ENCODE measurements at regions not wholly inside any gene's neighbourhood (a gene's known extent, or its start where the extent isn't known, plus 50 kb on each side); places are given as distances from the start of the nearest gene placed in this dataset.

DNA sequence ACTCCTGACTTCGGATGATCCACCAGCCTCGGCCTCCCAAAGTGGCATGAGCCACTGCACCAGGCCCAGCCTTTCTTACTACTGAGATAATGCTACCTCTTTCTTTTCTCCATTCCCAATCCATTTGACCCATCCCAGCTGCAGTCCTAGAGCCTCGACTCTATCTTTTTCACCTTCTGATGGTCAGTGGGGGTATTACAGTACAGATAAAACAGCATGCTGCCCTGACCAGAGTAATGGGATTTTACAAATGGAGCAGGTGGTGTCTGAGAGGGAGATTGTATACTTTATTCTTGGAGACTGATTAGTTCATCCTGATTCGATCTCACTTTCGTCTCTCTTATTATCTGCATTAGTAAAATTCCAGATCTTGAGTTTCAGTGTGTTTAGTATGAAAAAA lies 238.6 kb upstream of the TNP1 start:
- H3K27me3 Mint-ChIP-seq, result peaks cover 21% of the 10 kb centered on the region
- no peaks in the 10 kb centered on the region for H3K9me3 ChIP-seq (ENCODE audit: control insufficient read depth, low read length, poor library complexity, severe bottlenecking)
- H3K36me3 Mint-ChIP-seq (ENCODE audit: low read depth), result no peaks in the 10 kb centered on the region
- DNase-seq (no peak), ATAC-seq (no peak)
- no peak overlapping the region for H3K4me3 Mint-ChIP-seq
- H3K4me1 Mint-ChIP-seq, result no peaks in the 10 kb centered on the region
- no peak overlapping the region for H3K27ac Mint-ChIP-seq

DNA sequence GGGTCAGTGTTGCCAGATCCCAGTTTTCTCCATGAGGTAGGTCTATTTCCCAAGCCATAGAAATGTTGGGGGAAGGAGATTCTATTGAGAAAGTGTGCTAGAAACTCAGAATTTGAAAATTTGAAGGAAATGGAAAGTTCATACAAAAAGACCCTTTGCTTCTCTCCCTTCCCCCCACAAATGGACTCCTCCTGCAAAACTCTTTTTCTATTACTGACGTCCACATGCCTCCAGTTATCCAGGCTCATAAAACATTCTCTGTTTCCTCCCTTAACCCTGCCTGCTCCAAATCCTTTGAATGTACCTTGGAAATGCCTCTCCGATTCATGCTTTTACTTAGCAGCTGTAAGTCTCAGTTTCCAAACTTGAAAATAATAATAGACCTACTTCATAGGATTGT lies 237.5 kb upstream of the TNP1 start:
- Mint-ChIP-seq H3K36me3 (ENCODE audit: low read depth) (no peaks in the 10 kb centered on the region), H3K27ac (no peak overlapping the region), H3K4me3 (no peak overlapping the region), H3K27me3 (peaks cover 20% of the 10 kb centered on the region), H3K4me1 (no peaks in the 10 kb centered on the region)
- ATAC-seq (no peak), DNase-seq (no peak)
- H3K9me3 ChIP-seq (ENCODE audit: control insufficient read depth, low read length, poor library complexity, severe bottlenecking), result no peaks in the 10 kb centered on the region

DNA sequence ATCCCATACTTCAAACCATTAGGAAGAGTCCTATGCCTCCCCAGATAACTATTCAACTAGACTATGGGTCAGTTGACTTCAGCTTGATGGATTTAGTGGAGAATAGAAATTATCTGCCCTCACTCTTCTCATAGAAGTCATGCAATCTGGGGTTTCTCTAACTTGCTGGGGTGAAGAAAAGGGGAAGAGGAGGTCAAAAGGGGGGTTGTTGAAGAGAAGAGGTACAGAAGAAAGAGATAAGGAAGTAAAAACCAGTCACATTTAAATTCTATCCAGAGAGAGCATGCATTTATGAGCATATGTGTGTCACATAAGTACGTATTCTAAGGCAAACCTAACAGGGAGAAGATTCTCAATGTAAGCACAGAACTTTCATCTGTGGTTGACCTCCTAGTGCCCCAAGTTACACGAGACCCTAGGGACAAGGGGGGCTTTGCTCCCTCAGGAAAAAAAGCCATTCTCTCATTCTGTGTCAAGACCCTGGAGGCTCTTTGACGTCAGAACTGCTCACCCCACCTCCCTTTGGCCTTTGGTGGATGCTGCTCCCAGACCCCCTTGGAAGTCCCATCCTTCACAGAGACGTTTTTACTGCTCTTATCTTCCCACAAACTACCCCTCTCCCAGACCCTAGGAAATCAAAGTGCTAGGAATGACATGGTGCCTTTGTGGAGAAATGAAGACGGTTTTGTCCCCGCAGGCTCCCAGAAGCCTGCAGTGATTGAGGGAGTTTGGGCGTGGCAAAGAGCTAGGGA lies 236.8 kb upstream of the TNP1 start:
- H3K4me3 Mint-ChIP-seq, result no peak overlapping the region
- no peaks in the 10 kb centered on the region for H3K4me1 Mint-ChIP-seq
- no peak for DNase-seq
- peaks cover 15% of the 10 kb centered on the region for H3K27me3 Mint-ChIP-seq
- ATAC-seq, result no peak
- no peaks in the 10 kb centered on the region for H3K9me3 ChIP-seq (ENCODE audit: control insufficient read depth, low read length, poor library complexity, severe bottlenecking)
- no peak overlapping the region for H3K27ac Mint-ChIP-seq
- H3K36me3 Mint-ChIP-seq (ENCODE audit: low read depth), result no peaks in the 10 kb centered on the region

DNA sequence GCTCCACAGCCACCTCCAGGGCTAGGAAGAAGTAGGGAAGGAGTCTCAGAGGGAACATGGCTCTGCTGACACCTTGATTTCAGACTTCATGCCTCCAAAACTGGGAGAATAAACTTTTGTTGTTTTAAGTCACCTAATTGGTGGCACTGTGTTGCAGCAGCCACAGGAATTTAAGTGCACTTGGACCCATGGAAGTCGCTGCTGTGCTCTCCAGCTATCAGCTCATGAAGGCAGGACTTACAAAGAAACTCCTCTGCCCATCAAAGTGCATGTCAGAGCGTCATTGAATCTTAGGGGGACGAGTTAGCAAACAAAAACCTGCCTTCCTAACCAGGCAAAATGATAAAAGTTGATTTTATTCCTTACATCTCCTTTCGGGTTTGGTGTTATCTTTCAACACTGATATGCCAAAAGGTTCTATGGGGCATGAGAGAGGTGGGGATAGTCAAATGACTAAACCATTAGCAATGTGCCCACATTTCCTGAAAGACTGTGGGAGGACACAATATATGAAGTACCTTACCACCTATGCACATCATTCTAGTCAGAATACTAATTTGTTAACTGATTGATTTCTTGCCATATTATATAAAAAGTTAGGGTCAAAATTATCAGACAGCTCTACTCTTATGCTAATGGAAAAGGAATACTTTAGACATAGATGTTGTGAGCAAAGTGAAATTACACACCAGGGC lies 235.8 kb upstream of the TNP1 start:
- Mint-ChIP-seq H3K27ac (no peak overlapping the region), H3K27me3 (peaks cover 15% of the 10 kb centered on the region), H3K4me3 (no peak overlapping the region), H3K36me3 (ENCODE audit: low read depth) (no peaks in the 10 kb centered on the region), H3K4me1 (no peaks in the 10 kb centered on the region)
- DNase-seq (no peak), ATAC-seq (no peak)
- H3K9me3 ChIP-seq (ENCODE audit: control insufficient read depth, low read length, poor library complexity, severe bottlenecking), result no peaks in the 10 kb centered on the region

DNA sequence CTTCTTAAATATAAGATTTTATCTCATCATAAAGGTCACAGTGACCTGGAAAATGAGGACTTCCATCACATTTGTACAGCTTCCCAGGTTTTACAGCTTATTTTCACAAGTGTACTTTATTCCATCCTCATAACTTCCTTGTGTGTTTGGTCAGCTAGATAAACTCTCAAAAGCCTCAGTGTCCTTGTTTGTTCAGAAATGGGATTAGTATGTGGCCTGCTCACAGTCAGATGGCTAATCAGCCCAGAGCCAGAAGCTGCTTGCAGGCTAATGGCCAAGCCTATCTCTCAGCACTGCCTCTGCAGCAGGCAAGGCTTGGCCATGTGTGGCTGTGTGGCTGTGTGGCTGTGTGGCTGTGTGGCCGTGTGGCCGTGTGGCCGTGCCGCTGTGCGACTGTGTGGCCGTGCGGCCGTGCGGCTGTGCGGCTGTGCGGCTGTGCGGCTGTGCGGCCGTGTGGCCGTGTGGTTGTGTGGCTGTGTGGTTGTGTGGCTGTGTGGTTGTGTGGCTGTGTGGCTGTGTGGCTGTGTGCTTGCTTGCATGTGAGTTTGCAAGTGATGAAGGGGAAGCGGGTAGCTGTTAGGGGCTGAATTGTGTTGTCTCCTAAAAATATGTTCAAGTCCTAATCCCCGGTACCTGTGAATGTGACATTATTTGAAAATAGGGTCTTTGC lies 233.0 kb upstream of the TNP1 start:
- H3K27me3 Mint-ChIP-seq, result no peaks in the 10 kb centered on the region
- DNase-seq (no peak), ATAC-seq (no peak)
- H3K4me1 Mint-ChIP-seq, result peaks cover 5% of the 10 kb centered on the region
- H3K27ac Mint-ChIP-seq, result no peak overlapping the region
- H3K4me3 Mint-ChIP-seq, result no peak overlapping the region
- no peaks in the 10 kb centered on the region for H3K36me3 Mint-ChIP-seq (ENCODE audit: low read depth)
- H3K9me3 ChIP-seq (ENCODE audit: control insufficient read depth, low read length, poor library complexity, severe bottlenecking), result no peaks in the 10 kb centered on the region

DNA sequence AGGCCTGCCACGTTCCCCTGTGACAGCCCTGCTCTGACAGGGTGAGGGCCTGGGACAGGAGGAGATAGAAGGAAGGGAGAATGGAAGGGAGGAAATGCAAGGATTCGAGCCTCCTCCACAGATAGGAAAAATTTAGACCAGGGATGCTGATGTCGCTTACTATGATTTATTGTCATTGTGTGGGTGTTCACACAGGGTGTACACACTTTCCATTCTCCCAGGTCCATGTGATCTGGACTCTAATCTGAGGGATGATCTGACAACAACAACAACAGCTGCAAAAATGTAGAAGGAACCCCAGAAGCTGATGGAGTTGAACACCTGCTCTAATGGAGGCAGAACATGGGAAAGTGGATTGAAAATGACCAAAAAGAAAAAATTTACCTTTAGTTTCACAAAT lies 231.7 kb upstream of the TNP1 start:
- no peaks in the 10 kb centered on the region for H3K9me3 ChIP-seq (ENCODE audit: control insufficient read depth, low read length, poor library complexity, severe bottlenecking)
- no peak overlapping the region for H3K27ac Mint-ChIP-seq
- no peaks in the 10 kb centered on the region for H3K36me3 Mint-ChIP-seq (ENCODE audit: low read depth)
- H3K4me3 Mint-ChIP-seq, result no peak overlapping the region
- DNase-seq (no peak), ATAC-seq (no peak)
- H3K27me3 Mint-ChIP-seq, result no peaks in the 10 kb centered on the region
- H3K4me1 Mint-ChIP-seq, result peaks cover 5% of the 10 kb centered on the region

DNA sequence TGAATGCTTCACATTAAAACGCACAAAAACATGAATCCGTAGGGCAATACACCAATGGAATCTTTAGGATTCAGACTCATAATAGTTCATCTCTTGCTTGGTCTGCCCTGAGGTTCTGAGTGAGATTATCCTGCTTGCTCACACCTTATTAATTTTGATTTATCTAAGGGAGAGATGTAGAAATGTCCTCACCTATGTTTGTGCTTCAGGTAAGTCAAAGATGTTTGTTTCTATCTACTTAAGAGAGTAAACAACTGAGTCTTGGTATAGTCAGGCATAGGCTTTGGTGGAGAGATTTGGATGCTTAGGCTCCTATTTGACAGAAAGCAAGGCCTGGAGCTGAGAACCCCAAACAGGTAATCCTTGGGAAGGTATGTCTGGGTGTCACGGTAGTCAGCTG lies 231.0 kb upstream of the TNP1 start:
- no peak for DNase-seq
- ATAC-seq, result no peak
- Mint-ChIP-seq H3K4me1 (peaks cover 5% of the 10 kb centered on the region), H3K27me3 (peaks cover 1% of the 10 kb centered on the region), H3K4me3 (no peak overlapping the region), H3K36me3 (ENCODE audit: low read depth) (no peaks in the 10 kb centered on the region), H3K27ac (no peak overlapping the region)
- no peaks in the 10 kb centered on the region for H3K9me3 ChIP-seq (ENCODE audit: control insufficient read depth, low read length, poor library complexity, severe bottlenecking)

DNA sequence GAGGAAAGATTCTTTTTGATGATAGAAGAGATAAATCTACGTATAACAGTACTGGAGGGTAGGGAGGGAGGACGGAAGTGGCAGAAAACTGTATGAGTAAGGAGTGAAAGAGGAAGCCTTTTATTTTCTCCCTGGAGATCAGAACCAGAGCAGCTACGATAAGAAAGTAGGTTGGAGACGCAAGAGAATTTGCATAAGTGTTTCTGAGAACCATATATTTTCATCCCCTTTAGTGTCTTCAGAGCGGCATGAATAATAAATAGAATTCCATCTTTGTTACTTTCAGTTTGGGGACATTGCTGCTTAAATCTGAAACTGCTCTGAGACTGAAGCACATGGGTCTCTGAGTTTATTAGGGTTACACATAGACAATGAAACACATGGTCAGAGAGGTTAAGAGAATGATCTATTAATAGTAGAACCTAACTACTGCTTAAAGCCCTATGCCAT lies 230.2 kb upstream of the TNP1 start:
- no peaks in the 10 kb centered on the region for H3K9me3 ChIP-seq (ENCODE audit: control insufficient read depth, low read length, poor library complexity, severe bottlenecking)
- no peak overlapping the region for H3K4me3 Mint-ChIP-seq
- no peaks in the 10 kb centered on the region for H3K36me3 Mint-ChIP-seq (ENCODE audit: low read depth)
- H3K4me1 Mint-ChIP-seq, result peaks cover 5% of the 10 kb centered on the region
- H3K27ac Mint-ChIP-seq, result no peak overlapping the region
- ATAC-seq, result peak; percentile 20
- no peak for DNase-seq
- peaks cover 8% of the 10 kb centered on the region for H3K27me3 Mint-ChIP-seq

DNA sequence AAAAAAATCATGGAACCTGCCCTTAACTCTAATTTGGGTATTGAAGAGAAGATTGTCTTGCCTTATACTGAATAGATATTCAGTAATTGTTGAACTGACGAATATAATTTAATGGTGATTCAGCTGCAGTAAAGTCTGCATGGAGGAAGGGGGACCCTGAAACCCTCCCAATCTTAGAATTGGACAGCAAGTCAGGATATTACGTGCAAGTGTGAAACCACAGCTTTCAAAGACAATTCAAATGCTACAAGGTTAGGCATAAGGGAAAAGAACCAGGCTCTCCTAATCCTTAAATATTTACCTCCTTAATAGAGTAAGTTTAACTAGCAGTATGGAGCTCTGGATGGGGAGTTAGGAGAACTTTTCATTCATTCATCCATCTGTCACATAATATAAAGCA lies 226.9 kb upstream of the TNP1 start:
- no peak overlapping the region for H3K27ac Mint-ChIP-seq
- H3K9me3 ChIP-seq (ENCODE audit: control insufficient read depth, low read length, poor library complexity, severe bottlenecking), result no peaks in the 10 kb centered on the region
- H3K4me1 Mint-ChIP-seq, result peaks cover 5% of the 10 kb centered on the region
- DNase-seq, result no peak
- peaks cover 15% of the 10 kb centered on the region for H3K27me3 Mint-ChIP-seq
- no peak for ATAC-seq
- no peaks in the 10 kb centered on the region for H3K36me3 Mint-ChIP-seq (ENCODE audit: low read depth)
- H3K4me3 Mint-ChIP-seq, result no peak overlapping the region

DNA sequence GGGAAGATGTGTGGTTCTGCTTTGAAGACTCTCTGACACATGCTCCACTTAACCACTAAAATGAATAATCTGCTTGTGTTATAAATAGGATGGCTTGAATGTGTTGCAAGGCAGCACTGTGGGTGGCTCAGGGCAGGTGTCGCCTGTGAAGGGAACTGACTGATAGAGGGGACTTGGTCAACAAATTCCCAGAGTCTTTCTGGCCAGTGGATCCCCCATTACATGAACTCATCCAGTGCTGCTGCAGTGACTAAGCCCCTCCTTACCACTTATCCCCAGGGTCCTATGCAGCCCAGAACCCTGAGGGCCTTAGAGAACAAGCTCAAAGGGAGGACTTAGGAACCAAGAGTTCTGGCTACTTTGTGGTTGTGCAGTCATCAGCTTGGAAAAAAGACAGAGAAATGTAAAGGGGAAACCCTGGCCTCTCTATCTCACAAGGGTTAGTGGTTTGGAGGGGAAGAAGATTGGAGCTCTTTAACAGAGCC lies 226.2 kb upstream of the TNP1 start:
- H3K9me3 ChIP-seq (ENCODE audit: control insufficient read depth, low read length, poor library complexity, severe bottlenecking), result no peaks in the 10 kb centered on the region
- DNase-seq, result no peak
- no peak for ATAC-seq
- Mint-ChIP-seq H3K4me1 (peaks cover 5% of the 10 kb centered on the region), H3K36me3 (ENCODE audit: low read depth) (no peaks in the 10 kb centered on the region), H3K27ac (no peak overlapping the region), H3K4me3 (no peak overlapping the region), H3K27me3 (peaks cover 15% of the 10 kb centered on the region)

DNA sequence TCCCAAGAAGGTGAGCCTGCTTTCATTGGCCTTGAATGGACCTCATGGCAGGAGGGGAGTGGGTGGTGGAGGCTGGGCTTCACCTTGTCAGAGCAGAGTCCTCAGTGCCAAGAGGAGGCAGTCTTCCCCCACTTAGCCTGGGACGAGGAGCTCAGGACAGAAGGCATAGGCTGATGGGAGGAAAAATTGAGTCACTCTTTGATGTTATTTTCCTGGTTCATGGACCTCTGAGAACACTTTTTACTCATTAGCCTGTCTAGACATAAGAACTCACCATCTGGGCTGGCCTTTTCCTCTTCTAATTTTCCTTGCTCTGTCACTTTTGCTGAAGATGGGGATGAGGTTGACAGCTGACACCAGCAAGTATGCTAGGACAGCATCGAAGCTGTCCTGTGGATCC lies 225.7 kb upstream of the TNP1 start:
- Mint-ChIP-seq H3K36me3 (ENCODE audit: low read depth) (no peaks in the 10 kb centered on the region), H3K4me3 (no peak overlapping the region), H3K4me1 (peaks cover 5% of the 10 kb centered on the region), H3K27me3 (peaks cover 15% of the 10 kb centered on the region), H3K27ac (no peak overlapping the region)
- no peaks in the 10 kb centered on the region for H3K9me3 ChIP-seq (ENCODE audit: control insufficient read depth, low read length, poor library complexity, severe bottlenecking)
- no peak for ATAC-seq
- no peak for DNase-seq

DNA sequence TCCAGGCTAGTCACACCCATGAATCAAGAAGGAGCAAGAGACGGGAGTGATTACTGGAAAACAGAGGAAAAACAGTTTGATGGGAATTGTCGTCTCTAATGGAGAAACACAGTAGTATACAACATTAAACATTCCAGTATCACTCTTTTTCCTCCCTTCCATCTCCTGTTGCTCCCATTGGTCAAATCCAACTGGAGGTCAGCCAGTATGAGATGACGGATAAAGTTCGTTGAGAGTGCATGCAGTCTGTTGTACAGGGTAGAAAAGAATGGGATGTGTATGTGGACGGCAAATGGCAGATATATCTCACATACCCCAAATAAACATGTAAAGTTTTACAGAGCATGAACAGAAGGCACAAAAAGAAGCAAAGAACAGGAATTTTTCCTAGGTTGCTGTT lies 221.9 kb upstream of the TNP1 start:
- Mint-ChIP-seq H3K27ac (no peak overlapping the region), H3K36me3 (ENCODE audit: low read depth) (no peaks in the 10 kb centered on the region), H3K4me1 (no peaks in the 10 kb centered on the region), H3K27me3 (peaks cover 15% of the 10 kb centered on the region), H3K4me3 (no peak overlapping the region)
- no peak for ATAC-seq
- no peak for DNase-seq
- no peaks in the 10 kb centered on the region for H3K9me3 ChIP-seq (ENCODE audit: control insufficient read depth, low read length, poor library complexity, severe bottlenecking)

DNA sequence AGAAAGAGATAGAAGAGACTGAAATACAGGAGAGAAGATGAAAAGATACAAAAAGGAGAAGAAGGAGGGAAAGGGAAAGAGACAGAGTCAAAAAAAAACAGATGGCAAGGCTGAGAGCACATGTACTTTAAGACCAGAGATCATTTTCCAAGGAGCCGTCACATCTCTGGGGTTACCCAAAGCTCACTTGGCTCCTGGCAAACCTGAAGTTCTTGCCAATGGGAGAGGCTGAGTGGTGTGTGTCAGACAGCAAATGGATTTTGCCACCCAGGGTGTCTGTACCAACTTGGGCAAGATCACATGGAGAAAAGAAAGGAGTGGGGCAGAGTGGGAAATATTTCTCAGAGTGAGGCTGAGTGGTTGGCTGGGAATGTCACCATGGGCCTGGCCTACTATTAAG lies 219.3 kb upstream of the TNP1 start:
- no peaks in the 10 kb centered on the region for H3K36me3 Mint-ChIP-seq (ENCODE audit: low read depth)
- no peaks in the 10 kb centered on the region for H3K27me3 Mint-ChIP-seq
- DNase-seq (no peak), ATAC-seq (no peak)
- no peak overlapping the region for H3K27ac Mint-ChIP-seq
- no peak overlapping the region for H3K4me3 Mint-ChIP-seq
- no peaks in the 10 kb centered on the region for H3K4me1 Mint-ChIP-seq
- H3K9me3 ChIP-seq (ENCODE audit: control insufficient read depth, low read length, poor library complexity, severe bottlenecking), result no peaks in the 10 kb centered on the region
